PC-9 (cell line): ENCODE measurements at regions not wholly inside any gene's neighbourhood (a gene's known extent, or its start where the extent isn't known, plus 50 kb on each side); places are given as distances from the start of the nearest gene placed in this dataset.

Source experiments
- CTCF ChIP-seq: fragments of 200-600 bp; sonication (generic); conservative IDR thresholded peaks from 2 replicates; pipeline ENCODE4 v1.6.1; 2017; ENCODE audit warnings: mixed run types, antibody characterized with exemption, mild to moderate bottlenecking, moderate library complexity
- EZH2 ChIP-seq: fragments of 200-600 bp; sonication (generic); IDR thresholded peaks from 2 replicates; pipeline ENCODE4 v1.8.0; 2017; ENCODE audit warnings: antibody characterized with exemption, low read depth

DNA sequence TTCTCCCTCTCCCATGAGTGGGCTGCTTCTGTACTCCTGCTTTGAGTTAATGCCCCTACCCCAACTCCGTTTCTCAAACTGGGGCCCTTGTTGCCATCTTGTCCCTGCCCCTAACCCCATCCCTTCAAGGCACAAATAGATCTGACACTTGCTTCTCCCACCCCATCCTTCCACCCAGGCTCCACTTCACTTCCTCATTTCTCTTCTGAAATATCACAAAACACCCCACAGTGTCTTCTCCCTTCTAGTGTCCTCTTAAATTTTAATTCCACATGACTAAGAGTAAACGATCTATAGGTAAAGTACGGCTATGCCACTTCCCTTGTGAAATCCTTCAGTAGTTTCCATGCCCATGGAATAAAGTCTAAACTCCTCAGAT, 571.6 kb upstream of the NOX3 start:
- no peak for TF ChIP-seq CTCF
- no peak for TF ChIP-seq EZH2
